CD4-positive, CD25-positive, alpha-beta regulatory T cell (primary cell): ENCODE measurements at regions not wholly inside any gene's neighbourhood (a gene's known extent, or its start where the extent isn't known, plus 50 kb on each side); places are given as distances from the start of the nearest gene placed in this dataset.

Source experiments
- ATAC-seq, 2 donors: fragments of 150-1000 bp; cut with Tn5 transposase; one replicate each; pipeline ENCODE4 v1.10.0; 2021; ENCODE audit warnings: low read depth in 2 of 2, moderate number of reproducible peaks in 2 of 2, moderate library complexity in 1 of 2
- DNase-seq, 3 donors: peaks; one replicate each; pipeline versions ENCODE4 v3.0.0 to v3.0.0-alpha.2; 2012 to 2022; ENCODE audit warnings: mixed read lengths in 1 of 3
- H3K27ac ChIP-seq: one replicate; pipeline ENCODE4 v1.7.0; 2013; ENCODE audit warnings: mild to moderate bottlenecking, low read length; ENCODE audit not compliant: insufficient read depth, poor library complexity, severe bottlenecking
- H3K27me3 ChIP-seq: one replicate; pipeline ENCODE4 v1.7.0; 2013; ENCODE audit warnings: low read length; ENCODE audit not compliant: control insufficient read depth, insufficient read depth
- H3K36me3 ChIP-seq: one replicate; pipeline ENCODE4 v1.7.0; 2013; ENCODE audit warnings: mild to moderate bottlenecking, low read length, moderate library complexity; ENCODE audit not compliant: control insufficient read depth, insufficient read depth
- H3K4me1 ChIP-seq: 2 replicates; pipeline ENCODE4 v1.7.0; 2013; ENCODE audit warnings: mild to moderate bottlenecking, low read length; ENCODE audit not compliant: insufficient read depth, control insufficient read depth, poor library complexity, severe bottlenecking
- H3K4me3 ChIP-seq: one replicate; pipeline ENCODE4 v1.7.0; 2013; ENCODE audit warnings: low read depth, mild to moderate bottlenecking, low read length, moderate library complexity
- H3K9me3 ChIP-seq, 2 experiments: 1 replicate in 1 of 2; 2 replicates in 1 of 2; pipeline ENCODE4 v1.7.0; 2013; ENCODE audit warnings: low read length in 2 of 2, mild to moderate bottlenecking in 1 of 2, moderate library complexity in 1 of 2; ENCODE audit not compliant: control insufficient read depth in 2 of 2
- H3K27ac Mint-ChIP-seq, 3 donors: one replicate each; pipeline ENCODE4 v1.8.0; 2020 to 2022; ENCODE audit warnings: mild to moderate bottlenecking in 3 of 3, mixed read lengths in 3 of 3, moderate library complexity in 2 of 3
- H3K27me3 Mint-ChIP-seq: one replicate; pipeline ENCODE4 v1.8.0; 2022; ENCODE audit warnings: mild to moderate bottlenecking, mixed read lengths
- H3K36me3 Mint-ChIP-seq: one replicate; pipeline ENCODE4 v1.8.0; 2020; ENCODE audit warnings: mixed read lengths
- H3K4me1 Mint-ChIP-seq, 4 donors: one replicate each; pipeline ENCODE4 v1.8.0; 2020 to 2022; ENCODE audit warnings: mixed read lengths in 4 of 4, mild to moderate bottlenecking in 1 of 4
- H3K4me3 Mint-ChIP-seq, 4 donors: one replicate each; pipeline ENCODE4 v1.8.0; 2020 to 2022; ENCODE audit warnings: mild to moderate bottlenecking in 4 of 4, mixed read lengths in 4 of 4, moderate library complexity in 3 of 4
- H3K9me3 Mint-ChIP-seq, 7 donors: one replicate each; pipeline ENCODE4 v1.8.0; 2020 to 2022; ENCODE audit warnings: mixed read lengths in 7 of 7, mild to moderate bottlenecking in 3 of 7, moderate library complexity in 2 of 7

DNA sequence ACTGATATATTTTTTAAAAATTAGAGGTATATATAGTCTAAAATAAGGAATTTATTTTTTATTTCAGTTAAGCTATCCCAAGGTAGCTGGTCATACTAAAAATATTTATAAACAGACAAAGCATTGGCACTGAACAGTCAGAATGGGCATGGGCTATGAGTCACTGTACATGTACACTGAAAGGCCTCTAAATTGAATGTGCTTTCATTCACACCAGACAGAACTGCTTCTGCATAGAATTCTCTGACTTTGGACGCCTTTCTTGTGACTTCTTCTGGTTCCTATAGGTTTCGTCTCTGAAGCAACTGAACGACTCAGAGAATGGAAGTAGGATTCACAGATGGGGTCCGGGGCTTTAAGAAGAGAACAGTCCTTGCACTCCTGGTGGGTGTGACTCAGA, 394.8 kb upstream of the MEF2C start:
- no peaks in the 10 kb centered on the region for H3K27me3 Mint-ChIP-seq
- no peaks in the 10 kb centered on the region for H3K4me1 ChIP-seq
- peaks cover 0 to 9% (median 2%) of the 10 kb centered on the region in 7 donors for H3K9me3 Mint-ChIP-seq
- no peak overlapping the region for H3K4me3 Mint-ChIP-seq
- H3K4me3 ChIP-seq, result no peak overlapping the region
- no peaks in the 10 kb centered on the region for H3K27me3 ChIP-seq
- no peaks in the 10 kb centered on the region for H3K9me3 ChIP-seq
- no peaks in the 10 kb centered on the region for H3K4me1 Mint-ChIP-seq
- no peak overlapping the region for H3K27ac Mint-ChIP-seq
- H3K36me3 Mint-ChIP-seq, result no peaks in the 10 kb centered on the region
- H3K27ac ChIP-seq, result no peak overlapping the region
- DNase-seq (no peak), ATAC-seq (no peak)
- H3K36me3 ChIP-seq, result no peaks in the 10 kb centered on the region

DNA sequence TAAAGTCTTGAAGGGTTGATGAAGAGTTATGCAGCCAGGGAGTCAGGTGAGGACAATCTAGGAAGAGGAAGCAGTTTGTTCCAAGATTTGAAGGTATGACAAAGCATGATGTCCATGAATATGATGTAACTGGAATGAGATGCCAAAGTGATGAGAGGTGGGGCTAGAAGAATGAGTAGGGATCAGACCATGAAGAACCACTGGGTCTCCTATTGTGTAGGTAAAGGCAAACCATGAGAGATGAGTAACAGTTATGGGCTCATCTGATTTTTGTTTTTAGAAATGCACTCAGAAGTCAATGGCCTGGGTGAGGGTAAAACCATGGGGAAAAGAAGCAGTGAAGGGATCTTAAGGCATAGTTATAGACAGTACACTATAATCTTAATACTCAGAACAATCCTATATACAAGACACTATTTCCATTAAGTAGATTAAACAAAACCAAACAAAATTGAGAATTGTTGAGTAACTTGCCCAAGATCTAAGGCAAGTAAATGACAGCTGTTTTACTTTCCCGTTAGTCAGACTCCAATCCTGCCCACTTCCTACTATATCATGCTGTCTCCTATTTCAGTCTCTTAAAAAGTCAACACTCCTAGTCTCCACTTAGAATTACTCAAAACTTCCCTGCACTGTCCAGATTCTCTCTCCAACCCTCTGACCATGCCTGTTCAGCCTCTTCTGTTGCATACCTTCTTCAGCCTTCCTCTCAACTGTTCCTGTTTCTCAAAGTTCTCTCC, 393.8 kb upstream of the MEF2C start:
- Histone ChIP-seq H3K9me3 (no peaks in the 10 kb centered on the region), H3K4me1 (no peaks in the 10 kb centered on the region), H3K4me3 (no peak overlapping the region), H3K27ac (no peak overlapping the region), H3K27me3 (no peaks in the 10 kb centered on the region), H3K36me3 (no peaks in the 10 kb centered on the region)
- Mint-ChIP-seq H3K36me3 (no peaks in the 10 kb centered on the region), H3K27ac (no peak overlapping the region), H3K27me3 (no peaks in the 10 kb centered on the region), H3K4me3 (no peak overlapping the region), H3K4me1 (no peaks in the 10 kb centered on the region), H3K9me3 (peaks cover 0 to 9% (median 3%) of the 10 kb centered on the region in 7 donors)
- DNase-seq (no peak), ATAC-seq (no peak)

DNA sequence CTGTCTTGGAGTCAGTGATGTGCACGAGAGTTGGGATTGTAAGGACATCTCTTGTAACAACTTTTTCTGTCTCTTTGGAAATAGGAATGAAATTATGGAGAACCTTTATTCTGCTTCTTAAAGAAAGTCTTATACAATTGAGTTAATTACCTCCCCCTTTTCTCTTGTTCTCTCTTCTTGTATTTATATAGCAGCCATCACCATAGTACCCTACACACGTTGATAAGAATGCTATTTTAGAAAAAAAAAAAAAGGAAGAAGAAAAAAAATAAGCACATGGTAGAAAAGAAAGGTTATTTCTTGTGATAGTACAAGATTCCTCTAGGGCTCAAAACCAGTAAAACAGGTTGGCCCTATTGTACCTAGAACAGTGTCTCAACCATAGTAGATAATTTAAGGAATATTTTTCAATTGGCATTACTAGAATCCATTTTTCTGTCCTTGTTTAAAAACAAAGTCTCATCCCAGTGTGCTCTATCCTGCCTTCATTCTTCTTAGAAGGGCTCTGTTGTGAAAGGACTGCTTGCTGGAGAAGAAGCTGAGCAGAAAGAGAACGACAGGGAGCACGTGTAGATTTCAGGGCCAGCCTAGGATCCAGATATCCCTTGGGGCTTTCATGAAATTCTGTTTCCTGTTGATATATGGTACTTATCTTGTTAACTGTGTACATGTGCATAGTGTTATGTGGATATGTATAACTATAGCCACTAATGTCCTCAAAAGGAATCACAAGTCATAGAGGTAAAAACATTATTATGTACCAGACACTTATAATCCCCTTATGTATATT, 392.3 kb upstream of the MEF2C start:
- peaks cover 0 to 9% (median 2%) of the 10 kb centered on the region in 7 donors for H3K9me3 Mint-ChIP-seq
- no peak overlapping the region for H3K27ac Mint-ChIP-seq
- no peaks in the 10 kb centered on the region for H3K4me1 Mint-ChIP-seq
- Histone ChIP-seq H3K9me3 (no peaks in the 10 kb centered on the region), H3K36me3 (no peaks in the 10 kb centered on the region), H3K27ac (no peak overlapping the region), H3K27me3 (no peaks in the 10 kb centered on the region), H3K4me3 (no peak overlapping the region), H3K4me1 (no peaks in the 10 kb centered on the region)
- ATAC-seq, result no peak
- DNase-seq, result no peak
- no peak overlapping the region for H3K4me3 Mint-ChIP-seq
- H3K36me3 Mint-ChIP-seq, result no peaks in the 10 kb centered on the region
- H3K27me3 Mint-ChIP-seq, result no peaks in the 10 kb centered on the region

DNA sequence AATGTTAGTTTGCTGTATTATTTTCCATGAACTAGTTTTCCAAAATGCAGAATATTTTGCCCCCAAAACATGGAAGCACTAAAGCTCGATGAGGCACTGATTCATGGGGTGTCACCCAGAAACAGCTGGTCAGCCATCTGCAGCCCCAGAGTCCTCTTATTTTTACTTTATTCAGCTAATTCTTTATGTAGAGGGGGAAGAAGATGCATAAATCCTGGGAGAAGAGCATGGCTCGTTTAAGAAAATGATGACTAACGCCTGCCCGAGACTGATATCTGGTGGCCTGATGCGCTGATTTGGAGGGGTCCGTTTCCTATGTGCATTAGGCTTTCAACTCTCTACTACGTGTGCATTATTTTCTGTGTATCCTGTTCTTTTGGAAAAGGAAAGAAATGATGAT, 390.3 kb upstream of the MEF2C start:
- Mint-ChIP-seq H3K27ac (no peak overlapping the region), H3K36me3 (no peaks in the 10 kb centered on the region)

DNA sequence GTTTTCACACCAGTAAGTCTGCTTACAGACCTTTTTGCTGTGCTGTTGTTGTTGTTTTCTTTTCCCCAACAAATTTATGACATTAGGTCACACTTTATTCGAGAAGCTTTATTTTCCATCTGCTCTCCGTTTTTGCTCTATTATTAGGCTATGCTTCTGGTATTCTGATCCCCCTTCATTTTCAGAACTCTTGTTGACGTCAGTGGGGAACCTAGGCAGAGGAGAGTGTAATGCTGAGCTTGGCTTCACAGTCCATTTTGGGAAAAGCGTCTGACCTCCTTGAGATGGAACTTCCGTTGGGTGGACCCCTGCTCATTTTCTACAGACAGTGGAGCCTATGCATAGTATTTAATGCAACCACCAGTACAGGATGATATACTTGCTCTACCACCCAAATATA, 387.9 kb upstream of the MEF2C start:
- DNase-seq, result no peak
- Mint-ChIP-seq H3K36me3 (no peaks in the 10 kb centered on the region), H3K27me3 (no peaks in the 10 kb centered on the region), H3K9me3 (peaks cover 0 to 9% (median 0%) of the 10 kb centered on the region in 7 donors), H3K4me1 (no peaks in the 10 kb centered on the region), H3K4me3 (no peak overlapping the region), H3K27ac (no peak overlapping the region)
- H3K36me3 ChIP-seq, result no peaks in the 10 kb centered on the region
- H3K4me3 ChIP-seq, result no peak overlapping the region
- H3K4me1 ChIP-seq, result no peaks in the 10 kb centered on the region
- no peaks in the 10 kb centered on the region for H3K27me3 ChIP-seq
- H3K27ac ChIP-seq, result no peak overlapping the region
- no peaks in the 10 kb centered on the region for H3K9me3 ChIP-seq
- ATAC-seq, result no peak

More for the DNA sequence above, 390.3 kb upstream of the MEF2C start:
- no peak overlapping the region for H3K27ac ChIP-seq
- Mint-ChIP-seq H3K27me3 (no peaks in the 10 kb centered on the region), H3K4me3 (no peak overlapping the region), H3K4me1 (no peaks in the 10 kb centered on the region), H3K9me3 (peaks cover 0 to 10% (median 2%) of the 10 kb centered on the region in 7 donors)
- H3K9me3 ChIP-seq, result no peaks in the 10 kb centered on the region
- no peak overlapping the region for H3K4me3 ChIP-seq
- DNase-seq, result no peak
- no peaks in the 10 kb centered on the region for H3K27me3 ChIP-seq
- no peaks in the 10 kb centered on the region for H3K4me1 ChIP-seq
- H3K36me3 ChIP-seq, result no peaks in the 10 kb centered on the region
- no peak for ATAC-seq

DNA sequence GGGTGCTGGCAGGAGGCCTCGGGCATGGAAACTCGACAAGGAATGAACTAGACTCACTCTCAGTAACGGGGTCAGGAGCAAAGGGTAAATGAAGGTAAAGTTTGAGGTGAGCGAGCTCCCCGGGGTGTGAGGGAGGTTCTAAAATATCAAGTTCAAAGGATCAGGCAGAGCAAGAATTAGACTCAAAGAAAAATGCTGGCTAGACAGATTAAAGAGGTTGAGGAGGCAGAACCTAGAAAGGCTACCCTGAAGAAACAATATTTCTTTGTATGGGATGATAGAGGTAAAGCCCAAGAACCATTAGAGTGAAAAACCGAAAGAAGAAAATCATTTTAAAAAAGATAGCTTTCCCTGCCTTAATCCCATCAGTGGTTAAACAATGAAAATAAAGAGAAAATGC, 386.7 kb upstream of the MEF2C start:
- ATAC-seq (no peak), DNase-seq (no peak)
- Histone ChIP-seq H3K4me3 (no peak overlapping the region), H3K4me1 (no peaks in the 10 kb centered on the region), H3K27ac (no peak overlapping the region), H3K36me3 (no peaks in the 10 kb centered on the region), H3K9me3 (no peaks in the 10 kb centered on the region), H3K27me3 (no peaks in the 10 kb centered on the region)
- no peaks in the 10 kb centered on the region for H3K4me1 Mint-ChIP-seq
- no peaks in the 10 kb centered on the region for H3K27me3 Mint-ChIP-seq
- no peaks in the 10 kb centered on the region for H3K36me3 Mint-ChIP-seq
- peaks cover 0 to 9% (median 0%) of the 10 kb centered on the region in 7 donors for H3K9me3 Mint-ChIP-seq
- H3K27ac Mint-ChIP-seq, result no peak overlapping the region
- H3K4me3 Mint-ChIP-seq, result no peak overlapping the region

DNA sequence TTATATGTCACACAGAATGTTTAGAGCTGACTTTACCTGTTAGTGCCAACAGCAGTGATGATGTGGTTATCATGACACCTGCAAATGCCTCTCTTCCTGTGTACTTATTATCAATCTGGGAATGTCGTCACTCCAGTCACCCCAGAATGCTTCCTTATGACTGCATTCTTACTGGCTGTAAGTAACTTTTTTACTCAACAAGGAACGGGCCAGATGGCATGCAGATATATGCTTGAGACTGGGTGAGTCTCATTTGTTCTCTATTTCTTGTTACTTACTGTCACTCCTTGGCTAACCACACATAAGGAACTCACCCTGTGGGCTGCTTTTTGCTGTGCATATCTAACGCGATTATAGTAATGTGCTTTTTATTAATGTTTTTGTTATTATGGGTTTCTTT, 385.5 kb upstream of the MEF2C start:
- Histone ChIP-seq H3K4me1 (no peaks in the 10 kb centered on the region), H3K36me3 (no peaks in the 10 kb centered on the region), H3K27me3 (no peaks in the 10 kb centered on the region), H3K9me3 (no peaks in the 10 kb centered on the region), H3K27ac (no peak overlapping the region), H3K4me3 (no peak overlapping the region)
- DNase-seq (no peak), ATAC-seq (no peak)
- Mint-ChIP-seq H3K27me3 (no peaks in the 10 kb centered on the region), H3K36me3 (no peaks in the 10 kb centered on the region), H3K27ac (no peak overlapping the region), H3K4me1 (no peaks in the 10 kb centered on the region), H3K9me3 (peaks cover 0 to 9% (median 0%) of the 10 kb centered on the region in 7 donors), H3K4me3 (no peak overlapping the region)

DNA sequence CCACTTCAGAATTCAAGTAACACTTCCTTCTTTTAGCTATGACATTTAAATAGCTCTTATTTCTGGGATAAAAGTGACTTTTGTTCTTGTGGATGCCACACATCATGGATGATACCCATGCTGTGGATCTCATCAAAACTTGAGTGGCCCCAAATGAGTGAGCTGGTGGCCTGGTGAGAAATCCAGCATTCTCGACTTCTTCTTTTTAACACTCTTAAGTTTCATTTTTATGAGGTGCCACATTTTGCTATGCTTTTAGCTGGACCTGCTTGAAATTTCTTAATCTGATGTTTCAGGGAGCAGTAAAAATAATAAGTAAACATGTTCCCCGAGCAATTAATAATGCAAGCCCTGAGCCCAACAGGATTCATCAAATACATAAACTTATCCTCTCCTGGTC, 384.8 kb upstream of the MEF2C start:
- Mint-ChIP-seq H3K27ac (no peak overlapping the region), H3K4me1 (no peaks in the 10 kb centered on the region), H3K9me3 (peaks cover 0 to 9% (median 0%) of the 10 kb centered on the region in 7 donors), H3K4me3 (no peak overlapping the region), H3K27me3 (no peaks in the 10 kb centered on the region), H3K36me3 (no peaks in the 10 kb centered on the region)
- H3K9me3 ChIP-seq, result no peaks in the 10 kb centered on the region
- H3K27ac ChIP-seq, result no peak overlapping the region
- H3K4me3 ChIP-seq, result no peak overlapping the region
- DNase-seq, result no peak
- H3K36me3 ChIP-seq, result no peaks in the 10 kb centered on the region
- no peaks in the 10 kb centered on the region for H3K4me1 ChIP-seq
- no peaks in the 10 kb centered on the region for H3K27me3 ChIP-seq
- ATAC-seq, result no peak
